IMR-90 (cell line): ENCODE measurements at regions not wholly inside any gene's neighbourhood (a gene's known extent, or its start where the extent isn't known, plus 50 kb on each side); places are given as distances from the start of the nearest gene placed in this dataset.

ENCODE experiments used
- ATAC-seq: fragments of 200-7000 bp; cut with Tn5 transposase; 2 replicates; pipeline ENCODE4 v1.9.1; 2020; ENCODE audit warnings: low read depth, mild to moderate bottlenecking, moderate library complexity
- BruUV-seq: library from RNA; stranded (reverse); fragments of 400-500 nt; replicated peaks from 2 replicates; lab custom pipeline; 2021; lab: Mats Ljungman, UMichigan
- CTCF ChIA-PET: fragments of 300-600 bp; formaldehyde crosslinking; extraction: SDS; loops from one replicate; lab custom pipeline; 2021; ENCODE audit warnings: antibody characterized with exemption; lab: Yijun Ruan, JAX
- POLR2A ChIA-PET: fragments of 300-600 bp; sonication (Branson Sonifier 250); formaldehyde crosslinking; loops from one replicate; lab custom pipeline; 2022; ENCODE audit warnings: antibody characterized with exemption; ENCODE audit not compliant: unreplicated experiment; lab: Charles Lee
- DNase-seq: peaks from one replicate; pipeline ENCODE4 v3.0.0; 2013
- H2AFZ ChIP-seq: replicated peaks from 2 replicates; pipeline ENCODE3; 2013; ENCODE audit warnings: low read length, mild to moderate bottlenecking; ENCODE audit not compliant: poor library complexity
- H2AK5ac ChIP-seq: 2 replicates; pipeline ENCODE4 v1.6.1; 2013; ENCODE audit warnings: low read depth, low read length, inconsistent platforms
- H2AK9ac ChIP-seq: replicated peaks from 2 replicates; pipeline ENCODE3; 2013; ENCODE audit warnings: mild to moderate bottlenecking, low read depth, low read length, moderate library complexity; ENCODE audit not compliant: poor library complexity
- H2BK120ac ChIP-seq: 2 replicates; pipeline ENCODE4 v1.6.1; 2013; ENCODE audit warnings: low read depth, low read length, inconsistent platforms
- H2BK15ac ChIP-seq: 3 replicates; pipeline ENCODE4 v1.6.1; 2013; ENCODE audit warnings: low read depth, low read length, inconsistent platforms
- H2BK20ac ChIP-seq: 2 replicates; pipeline ENCODE4 v1.6.1; 2013; ENCODE audit warnings: low read depth, mild to moderate bottlenecking, inconsistent platforms, low read length, moderate library complexity
- H2BK5ac ChIP-seq: 2 replicates; pipeline ENCODE4 v1.6.1; 2013; ENCODE audit warnings: mild to moderate bottlenecking, low read depth, low read length, inconsistent platforms; ENCODE audit not compliant: poor library complexity, severe bottlenecking
- H3K14ac ChIP-seq: replicated peaks from 2 replicates; pipeline ENCODE4 v1.6.1; 2013; ENCODE audit warnings: low read depth, low read length, inconsistent platforms
- H3K18ac ChIP-seq: 2 replicates; pipeline ENCODE4 v1.6.1; 2013; ENCODE audit warnings: low read depth, low read length, control low read depth
- H3K23ac ChIP-seq: 2 replicates; pipeline ENCODE4 v1.6.1; 2013; ENCODE audit warnings: low read depth, low read length, inconsistent platforms
- H3K27ac ChIP-seq: 2 replicates; pipeline ENCODE4 v1.5.1; 2013; ENCODE audit warnings: mild to moderate bottlenecking, control low read depth, low read length; ENCODE audit not compliant: insufficient read depth
- H3K27me3 ChIP-seq: 2 replicates; pipeline ENCODE4 v1.6.1; 2013; ENCODE audit warnings: low read length; ENCODE audit not compliant: control insufficient read depth, insufficient read depth
- H3K36me3 ChIP-seq: 2 replicates; pipeline ENCODE4 v1.6.1; 2013; ENCODE audit warnings: low read length, mixed read lengths; ENCODE audit not compliant: control insufficient read depth, insufficient read depth
- H3K4ac ChIP-seq: 2 replicates; pipeline ENCODE4 v1.6.1; 2013; ENCODE audit warnings: low read depth, low read length, inconsistent platforms
- H3K4me1 ChIP-seq: 2 replicates; pipeline ENCODE4 v1.6.1; 2013; ENCODE audit warnings: low read length, mixed read lengths; ENCODE audit not compliant: control insufficient read depth, insufficient read depth
- H3K4me2 ChIP-seq: 2 replicates; pipeline ENCODE4 v1.6.1; 2013; ENCODE audit warnings: low read depth, mild to moderate bottlenecking, control low read depth, low read length, moderate library complexity
- H3K4me3 ChIP-seq: 2 replicates; pipeline ENCODE4 v1.5.1; 2013; ENCODE audit warnings: low read depth, mild to moderate bottlenecking, control low read depth, low read length, moderate library complexity; ENCODE audit not compliant: insufficient read depth
- H3K56ac ChIP-seq: 2 replicates; pipeline ENCODE4 v1.6.1; 2013; ENCODE audit warnings: low read length, inconsistent platforms; ENCODE audit not compliant: insufficient read depth; ENCODE audit errors: extremely low read depth
- H3K79me1 ChIP-seq, 2 experiments: 2 replicates each; pipeline ENCODE4 v1.6.1; 2013; ENCODE audit warnings: low read length in 2 of 2, inconsistent platforms in 1 of 2, low read depth in 1 of 2
- H3K9ac ChIP-seq: 2 replicates; pipeline ENCODE4 v1.6.1; 2013; ENCODE audit warnings: low read depth, low read length, control low read depth
- H3K9me1 ChIP-seq: 2 replicates; pipeline ENCODE4 v1.6.1; 2013; ENCODE audit warnings: low read length, inconsistent platforms; ENCODE audit not compliant: insufficient read depth
- H3K9me3 ChIP-seq: 2 replicates; pipeline ENCODE4 v1.6.1; 2013; ENCODE audit warnings: low read length; ENCODE audit not compliant: control insufficient read depth, insufficient read depth
- H4K20me1 ChIP-seq: 2 replicates; pipeline ENCODE4 v1.6.1; 2013; ENCODE audit warnings: low read length, inconsistent platforms; ENCODE audit not compliant: insufficient read depth
- H4K5ac ChIP-seq: 2 replicates; pipeline ENCODE4 v1.6.1; 2013; ENCODE audit warnings: mild to moderate bottlenecking, low read depth, low read length, control low read depth
- H4K8ac ChIP-seq, 2 experiments: 2 replicates each; pipeline ENCODE4 v1.6.1; 2013; ENCODE audit warnings: low read depth in 2 of 2, low read length in 2 of 2, control low read depth in 1 of 2, inconsistent platforms in 1 of 2
- H4K91ac ChIP-seq: 2 replicates; pipeline ENCODE4 v1.6.1; 2013; ENCODE audit warnings: low read depth, low read length, inconsistent platforms; ENCODE audit not compliant: insufficient read depth
- BHLHE40 ChIP-seq: fragments of 150-350 bp; IDR thresholded peaks from 2 replicates; pipeline ENCODE4 v1.6.1; 2016; ENCODE audit warnings: mild to moderate bottlenecking, low read depth, low read length
- CEBPB ChIP-seq: IDR thresholded peaks from 2 replicates; pipeline ENCODE4 v1.6.1; 2012; ENCODE audit warnings: low read depth, low read length, improper control_type of control experiment
- CHD1 ChIP-seq: IDR thresholded peaks from 2 replicates; pipeline ENCODE4 v1.6.1; 2012; ENCODE audit warnings: low read depth, low read length, improper control_type of control experiment
- CTCF ChIP-seq: conservative IDR thresholded peaks from 2 replicates; pipeline ENCODE4 v1.5.1; 2012; ENCODE audit warnings: mild to moderate bottlenecking, low read depth, low read length, improper control_type of control experiment
- ELK1 ChIP-seq: fragments of 150-350 bp; IDR thresholded peaks from 2 replicates; pipeline ENCODE4 v1.6.1; 2016; ENCODE audit warnings: low read depth, mild to moderate bottlenecking, low read length, moderate library complexity, borderline replicate concordance
- FOS ChIP-seq: fragments of 150-350 bp; IDR thresholded peaks from 2 replicates; pipeline ENCODE4 v1.6.1; 2016; ENCODE audit warnings: low read depth, low read length
- MAFK ChIP-seq: IDR thresholded peaks from 2 replicates; pipeline ENCODE4 v1.6.1; 2012; ENCODE audit warnings: low read depth, low read length, improper control_type of control experiment
- MAZ ChIP-seq: IDR thresholded peaks from 2 replicates; pipeline ENCODE4 v1.6.1; 2012; ENCODE audit warnings: low read depth, mild to moderate bottlenecking, low read length, improper control_type of control experiment, moderate library complexity, borderline replicate concordance
- MXI1 ChIP-seq: IDR thresholded peaks from 2 replicates; pipeline ENCODE4 v1.6.1; 2012; ENCODE audit warnings: low read depth, mild to moderate bottlenecking, low read length, moderate library complexity, borderline replicate concordance
- NFE2L2 ChIP-seq: fragments of 150-350 bp; IDR thresholded peaks from 2 replicates; pipeline ENCODE4 v1.6.1; 2016; ENCODE audit warnings: low read depth, mild to moderate bottlenecking, low read length
- POLR2A ChIP-seq: IDR thresholded peaks from 2 replicates; pipeline ENCODE4 v1.6.1; 2012; ENCODE audit warnings: mild to moderate bottlenecking, low read depth, low read length
- RAD21 ChIP-seq: IDR thresholded peaks from 2 replicates; pipeline ENCODE4 v1.6.1; 2012; ENCODE audit warnings: low read length, improper control_type of control experiment
- RCOR1 ChIP-seq: IDR thresholded peaks from 2 replicates; pipeline ENCODE4 v1.6.1; 2012; ENCODE audit warnings: mild to moderate bottlenecking, low read length, improper control_type of control experiment; ENCODE audit not compliant: insufficient replicate concordance
- RFX5 ChIP-seq: IDR thresholded peaks from 2 replicates; pipeline ENCODE4 v1.8.0; 2012; ENCODE audit warnings: low read depth, mild to moderate bottlenecking, low read length, moderate library complexity
- SMC3 ChIP-seq: fragments of 150-350 bp; IDR thresholded peaks from 2 replicates; pipeline ENCODE4 v1.6.1; 2016; ENCODE audit warnings: low read depth, mild to moderate bottlenecking, antibody characterized with exemption, low read length, moderate library complexity
- USF2 ChIP-seq: fragments of 150-350 bp; IDR thresholded peaks from 2 replicates; pipeline ENCODE4 v1.6.1; 2017; ENCODE audit warnings: mild to moderate bottlenecking, antibody characterized with exemption, low read length, low read depth
- dilution Hi-C: fragments of 300-500 bp; cut with HindIII; formaldehyde crosslinking; loops from one replicate; pipeline ENCODE4 v1.14.3; 2018; ENCODE audit warnings: low sequenced_read_pairs; ENCODE audit not compliant: unreplicated experiment
- in situ Hi-C: fragments of 300-500 bp; cut with MboI; formaldehyde crosslinking; loops from 3 replicates; pipeline ENCODE4 v1.14.3; 2019; ENCODE audit warnings: low sequenced_read_pairs, inconsistent platforms, mixed read lengths
- intact Hi-C: fragments of 100-400 bp; cut with micrococcal nuclease; formaldehyde crosslinking; loops from 2 replicates; pipeline ENCODE4 v1.10.0; 2022

GRCh38 chr7:86326847-86327246, 316.9 kb upstream of the GRM3 start:
- H3K23ac ChIP-seq = no peak overlapping the region
- no peak overlapping the region for H3K4ac ChIP-seq
- H3K4me1 ChIP-seq = no peaks in the 10 kb centered on the region
- ChIA-PET CTCF (no interaction called here), POLR2A (no interaction called here)
- in situ Hi-C loops = no loop called here
- intact Hi-C loops = no loop called here
- H3K9me1 ChIP-seq = no peaks in the 10 kb centered on the region
- H3K27me3 ChIP-seq = no peaks in the 10 kb centered on the region
- no peak overlapping the region for H3K14ac ChIP-seq
- H3K9me3 ChIP-seq = no peaks in the 10 kb centered on the region
- H4K5ac ChIP-seq = no peak overlapping the region
- H3K27ac ChIP-seq = no peak overlapping the region
- H2BK20ac ChIP-seq = no peak overlapping the region
- H2BK120ac ChIP-seq = no peak overlapping the region
- H3K36me3 ChIP-seq = no peaks in the 10 kb centered on the region
- H2BK5ac ChIP-seq = no peak overlapping the region
- no peak overlapping the region for H4K91ac ChIP-seq
- no peak overlapping the region for H2AK9ac ChIP-seq
- H3K4me2 ChIP-seq = no peak overlapping the region
- H4K8ac ChIP-seq = no peak overlapping the region
- H2BK15ac ChIP-seq = no peak overlapping the region
- TF ChIP-seq RCOR1 (no peak), NFE2L2 (no peak), RFX5 (no peak), MAFK (no peak), BHLHE40 (no peak), SMC3 (no peak), CEBPB (no peak), RAD21 (no peak), CHD1 (no peak), CTCF (no peak), ELK1 (no peak), USF2 (no peak), FOS (no peak), MXI1 (no peak), POLR2A (no peak), MAZ (no peak)
- H2AFZ ChIP-seq = no peak overlapping the region
- BruUV-seq = no TSS peak
- H3K18ac ChIP-seq = no peak overlapping the region
- no peak for DNase-seq
- dilution Hi-C loops = no loop called here
- no peak overlapping the region for H3K4me3 ChIP-seq
- no peaks in the 10 kb centered on the region for H4K20me1 ChIP-seq
- H2AK5ac ChIP-seq = no peak overlapping the region
- no peaks in the 10 kb centered on the region for H3K79me1 ChIP-seq
- H3K9ac ChIP-seq = no peak overlapping the region
- H3K56ac ChIP-seq = no peak overlapping the region
- ATAC-seq = no peak
